Esophagus squamous epithelium (tissue), 5 donors: ENCODE measurements at regions not wholly inside any gene's neighbourhood (a gene's known extent, or its start where the extent isn't known, plus 50 kb on each side); places are given as distances from the start of the nearest gene placed in this dataset.

Source experiments
- DNase-seq: peaks from one replicate; lab custom pipeline; 2025; lab: John Stamatoyannopoulos, UW
- H3K27ac ChIP-seq, 4 donors: fragments of 200-600 bp; sonication (generic); one replicate each; pipeline ENCODE4 v1.5.1; 2016 to 2019; ENCODE audit warnings: mild to moderate bottlenecking in 1 of 4
- H3K27me3 ChIP-seq, 4 donors: fragments of 200-600 bp; sonication (generic); 1 replicate in 3 of 4; 2 replicates in 1 of 4; pipeline versions ENCODE4 v1.5.1 to v1.6.0; 2017 to 2021; ENCODE audit warnings: antibody characterized with exemption in 1 of 4
- H3K36me3 ChIP-seq, 3 donors: fragments of 200-600 bp; sonication (generic); one replicate each; pipeline ENCODE4 v1.5.1; 2016 to 2019
- H3K4me1 ChIP-seq, 3 donors: fragments of 200-600 bp; sonication (generic); one replicate each; pipeline ENCODE4 v1.5.1; 2017 to 2019
- H3K4me3 ChIP-seq, 4 donors: fragments of 200-600 bp; sonication (generic); 1 replicate in 3 of 4; 2 replicates in 1 of 4; pipeline ENCODE4 v1.5.1; 2016 to 2019; ENCODE audit warnings: mild to moderate bottlenecking in 2 of 4, moderate library complexity in 1 of 4
- H3K9me3 ChIP-seq, 3 donors: fragments of 200-600 bp; sonication (generic); one replicate each; pipeline ENCODE4 v1.5.1; 2016 to 2019
- POLR2A ChIP-seq, 4 donors: fragments of 450-650 bp; IDR thresholded peaks; one replicate each; pipeline ENCODE4 v1.6.1; 2017; ENCODE audit warnings: antibody characterized with exemption in 4 of 4, mild to moderate bottlenecking in 4 of 4, moderate library complexity in 3 of 4
- WGBS, 2 donors: methylation state at CpG; one replicate each; pipeline ENCODE4 v1.1.5; 2018; 5-methylcytosine and 5-hydroxymethylcytosine counted together
- intact Hi-C: fragments of 100-400 bp; cut with DNase I; formaldehyde crosslinking; loops from one replicate; pipeline ENCODE4 v1.15.0; 2022
- TF ChIP-seq, protein P1 (sequence below), 6 experiments: fragments of 450-650 bp in 4 of 6; fragments of 200-600 bp in 2 of 6; sonication (generic) in 2 of 6; IDR thresholded peaks; one replicate each; pipeline ENCODE4 v1.5.1; 2016 to 2019; ENCODE audit warnings: antibody characterized with exemption in 6 of 6, mild to moderate bottlenecking in 4 of 6, moderate library complexity in 4 of 6
- donor health status: DM: yes; HTN: yes; CAD: no.

DNA sequence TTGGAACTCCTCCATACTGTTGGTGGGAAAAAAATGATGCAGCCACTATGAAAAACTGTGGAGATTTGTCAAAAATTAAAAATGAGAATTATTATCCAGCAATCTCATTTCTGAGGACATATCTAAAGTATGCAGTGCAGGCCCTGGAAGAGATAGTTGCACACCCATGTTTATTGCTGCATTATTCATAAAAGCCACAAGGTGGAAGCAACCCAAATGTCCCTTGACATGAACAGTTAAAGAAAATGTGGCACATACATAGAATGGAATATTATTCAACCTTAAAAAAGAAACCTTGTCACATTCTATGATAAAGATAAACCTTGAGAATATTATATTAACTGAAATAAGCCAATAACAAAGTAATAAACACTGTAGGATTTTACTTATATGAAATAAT, 80.9 kb upstream of the ARHGEF26 start:
- Histone ChIP-seq H3K27me3 (no peaks in the 10 kb centered on the region), H3K36me3 (no peaks in the 10 kb centered on the region), H3K27ac (no peak overlapping the region), H3K9me3 (no peaks in the 10 kb centered on the region), H3K4me1 (no peaks in the 10 kb centered on the region), H3K4me3 (no peak overlapping the region)
- no peak for DNase-seq
- intact Hi-C loops: no loop called here
- TF ChIP-seq, protein P1, sequence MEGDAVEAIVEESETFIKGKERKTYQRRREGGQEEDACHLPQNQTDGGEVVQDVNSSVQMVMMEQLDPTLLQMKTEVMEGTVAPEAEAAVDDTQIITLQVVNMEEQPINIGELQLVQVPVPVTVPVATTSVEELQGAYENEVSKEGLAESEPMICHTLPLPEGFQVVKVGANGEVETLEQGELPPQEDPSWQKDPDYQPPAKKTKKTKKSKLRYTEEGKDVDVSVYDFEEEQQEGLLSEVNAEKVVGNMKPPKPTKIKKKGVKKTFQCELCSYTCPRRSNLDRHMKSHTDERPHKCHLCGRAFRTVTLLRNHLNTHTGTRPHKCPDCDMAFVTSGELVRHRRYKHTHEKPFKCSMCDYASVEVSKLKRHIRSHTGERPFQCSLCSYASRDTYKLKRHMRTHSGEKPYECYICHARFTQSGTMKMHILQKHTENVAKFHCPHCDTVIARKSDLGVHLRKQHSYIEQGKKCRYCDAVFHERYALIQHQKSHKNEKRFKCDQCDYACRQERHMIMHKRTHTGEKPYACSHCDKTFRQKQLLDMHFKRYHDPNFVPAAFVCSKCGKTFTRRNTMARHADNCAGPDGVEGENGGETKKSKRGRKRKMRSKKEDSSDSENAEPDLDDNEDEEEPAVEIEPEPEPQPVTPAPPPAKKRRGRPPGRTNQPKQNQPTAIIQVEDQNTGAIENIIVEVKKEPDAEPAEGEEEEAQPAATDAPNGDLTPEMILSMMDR (IDR thresholded peaks at IDR 0.05): peak in 4 of 6 experiments; percentile 17 to 62 (median 31)
- TF ChIP-seq POLR2A (IDR thresholded peaks at IDR 0.05): no peak

DNA sequence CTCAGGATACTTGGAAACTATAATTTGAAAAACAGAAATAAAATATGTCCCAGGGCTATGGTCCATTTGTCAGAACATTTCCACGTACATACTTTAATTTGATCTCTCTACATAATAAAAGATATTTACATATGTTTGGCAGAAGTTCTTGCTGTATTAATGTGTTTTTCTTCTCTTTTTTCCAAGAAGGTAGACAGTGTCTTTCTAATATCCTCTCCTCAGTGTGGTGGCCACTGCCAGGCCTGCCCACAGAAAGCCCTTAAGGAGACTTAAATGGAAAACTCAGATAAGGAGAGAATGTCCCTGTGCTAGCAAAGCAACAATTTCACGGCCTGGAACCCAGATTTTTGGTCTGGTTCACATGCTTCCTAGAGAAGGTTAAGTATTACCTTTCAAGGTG, 76.5 kb upstream of the ARHGEF26 start:
- TF ChIP-seq POLR2A (IDR thresholded peaks at IDR 0.05): no peak
- TF ChIP-seq, protein P1 (IDR thresholded peaks at IDR 0.05): no peak
- intact Hi-C loops: no loop called here
- H3K36me3 ChIP-seq: no peaks in the 10 kb centered on the region
- H3K27ac ChIP-seq: no peak overlapping the region
- WGBS, 2 donors: 49 to 57% methylated on average over 1 to 2 of the region's 2 CpGs
- no peaks in the 10 kb centered on the region for H3K9me3 ChIP-seq
- no peaks in the 10 kb centered on the region for H3K4me1 ChIP-seq
- no peak overlapping the region for H3K4me3 ChIP-seq
- DNase-seq: no peak
- no peaks in the 10 kb centered on the region for H3K27me3 ChIP-seq

DNA sequence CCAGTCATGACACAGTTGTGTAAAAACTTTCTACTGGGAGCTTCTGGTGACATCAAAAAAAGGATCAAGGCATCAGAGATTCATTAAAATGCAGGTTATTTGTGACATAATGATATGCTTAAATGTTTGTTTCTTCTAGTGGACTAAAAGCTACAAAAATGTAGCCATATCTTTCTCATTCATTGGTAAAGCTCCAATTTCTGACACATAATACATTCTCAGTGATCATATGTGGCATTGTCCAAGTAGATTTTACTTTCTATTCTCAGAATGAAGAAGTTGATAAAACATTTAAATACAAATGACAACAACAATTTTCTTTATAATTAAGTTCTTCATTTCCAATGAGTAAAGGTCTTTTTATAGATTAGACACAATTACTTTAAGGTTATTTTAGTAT, 71.0 kb upstream of the ARHGEF26 start:
- H3K4me3 ChIP-seq: no peak overlapping the region
- DNase-seq: no peak
- no peaks in the 10 kb centered on the region for H3K36me3 ChIP-seq
- no peak for TF ChIP-seq POLR2A (IDR thresholded peaks at IDR 0.05)
- TF ChIP-seq, protein P1 (IDR thresholded peaks at IDR 0.05): no peak
- no peak overlapping the region for H3K27ac ChIP-seq
- no peaks in the 10 kb centered on the region for H3K27me3 ChIP-seq
- intact Hi-C loops: no loop called here
- no peaks in the 10 kb centered on the region for H3K4me1 ChIP-seq
- H3K9me3 ChIP-seq: no peaks in the 10 kb centered on the region

DNA sequence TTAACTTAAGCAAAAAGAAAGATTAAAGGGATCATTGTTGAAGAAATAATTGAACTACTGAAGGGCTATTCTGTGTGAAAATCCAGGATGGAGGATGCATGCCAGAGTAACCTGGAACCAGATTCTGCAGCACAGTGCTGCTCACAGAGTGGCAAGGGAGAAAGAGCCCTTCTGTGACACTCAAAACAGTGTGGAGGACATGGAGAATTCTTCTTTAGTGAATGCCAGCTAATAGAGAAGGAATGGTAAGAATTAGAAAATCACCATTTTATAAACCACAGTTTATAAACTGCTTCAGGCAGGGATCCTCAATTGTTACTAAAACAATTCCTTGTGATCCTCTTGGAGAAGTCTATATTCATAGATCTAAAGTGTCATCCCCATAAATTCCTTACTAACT, 70.4 kb upstream of the ARHGEF26 start:
- no peaks in the 10 kb centered on the region for H3K9me3 ChIP-seq
- intact Hi-C loops: no loop called here
- no peak for DNase-seq
- no peaks in the 10 kb centered on the region for H3K36me3 ChIP-seq
- H3K4me3 ChIP-seq: no peak overlapping the region
- H3K27me3 ChIP-seq: no peaks in the 10 kb centered on the region
- H3K27ac ChIP-seq: no peak overlapping the region
- no peaks in the 10 kb centered on the region for H3K4me1 ChIP-seq
- no peak for TF ChIP-seq POLR2A (IDR thresholded peaks at IDR 0.05)
- TF ChIP-seq, protein P1 (IDR thresholded peaks at IDR 0.05): no peak

DNA sequence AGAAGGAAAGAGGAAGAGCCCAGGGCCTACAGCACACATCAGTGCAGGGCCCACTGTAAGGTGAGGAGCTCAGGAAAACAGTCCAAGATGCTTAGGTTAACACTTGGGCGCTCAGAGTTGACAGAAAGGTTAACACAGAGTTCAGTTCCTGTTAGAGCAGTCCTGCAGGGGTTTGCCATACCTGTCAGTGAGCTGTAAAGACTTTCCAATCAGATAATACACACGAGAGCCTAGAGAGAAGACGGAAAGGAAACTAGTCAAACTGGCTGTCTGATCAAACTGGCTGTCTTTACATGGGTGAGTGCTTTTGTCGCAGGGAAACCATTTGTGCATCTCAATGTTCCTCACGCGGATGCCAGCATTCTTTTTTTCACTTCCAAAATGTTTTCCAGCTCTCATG, 61.4 kb upstream of the ARHGEF26 start:
- WGBS, 2 donors: 33 to 41% methylated on average over 6 of the region's 6 CpGs
- Histone ChIP-seq H3K27ac (peak overlapping the region; percentile 35 to 75 (median 55)), H3K4me3 (peak overlapping the region in 1 of 4 donors; percentile 7), H3K27me3 (no peaks in the 10 kb centered on the region), H3K4me1 (peaks cover 0 to 29% (median 12%) of the 10 kb centered on the region in 3 donors), H3K36me3 (no peaks in the 10 kb centered on the region), H3K9me3 (no peaks in the 10 kb centered on the region)
- intact Hi-C loops: no loop called here
- no peak for TF ChIP-seq POLR2A (IDR thresholded peaks at IDR 0.05)
- TF ChIP-seq, protein P1 (IDR thresholded peaks at IDR 0.05): no peak
- DNase-seq: no peak
